C4-2B (cell line): ENCODE measurements at regions not wholly inside any gene's neighbourhood (a gene's known extent, or its start where the extent isn't known, plus 50 kb on each side); places are given as distances from the start of the nearest gene placed in this dataset.

ENCODE experiments used
- CTCF ChIP-seq: fragments of 450-650 bp; conservative IDR thresholded peaks from 2 replicates; pipeline ENCODE4 v1.5.1; 2017; ENCODE audit warnings: mild to moderate bottlenecking
- ZFX ChIP-seq: fragments of 450-650 bp; IDR thresholded peaks from 2 replicates; pipeline ENCODE4 v1.6.1; 2017

GRCh38 chr5:91224456-91224855, 158.7 kb downstream of the ARRDC3 start:
- TF ChIP-seq CTCF (no peak), ZFX (no peak)
